ENCODE measurements at regions not wholly inside any gene's neighbourhood (a gene's known extent, or its start where the extent isn't known, plus 50 kb on each side); places are given as distances from the start of the nearest gene placed in this dataset.
A peak's percentile ranks its signal among the peaks of the same experiment; 100 is the strongest.

DNA sequence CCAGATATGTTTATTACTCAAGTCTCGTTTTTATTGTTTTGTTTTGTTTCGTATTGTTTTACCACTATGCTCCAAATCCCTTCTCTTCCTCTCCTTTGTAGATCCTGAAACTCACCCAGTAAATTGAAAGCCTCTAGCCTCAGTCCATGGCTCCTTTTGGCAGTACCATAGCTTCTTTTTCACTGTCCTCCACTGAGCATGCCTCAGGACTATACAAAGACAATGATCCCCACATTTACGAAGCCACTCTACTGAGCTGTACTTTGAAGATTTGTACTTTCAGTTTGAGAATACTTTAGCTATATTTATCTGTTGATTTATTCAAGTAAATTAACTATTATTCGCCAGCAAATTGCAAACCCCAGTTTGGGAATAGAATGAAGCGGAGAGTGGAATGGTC is 159.1 kb upstream of the SLITRK3 start:
- DNase-seq (ENCODE audit: low spot score), result no peak
- no peak for FAIRE-seq

DNA sequence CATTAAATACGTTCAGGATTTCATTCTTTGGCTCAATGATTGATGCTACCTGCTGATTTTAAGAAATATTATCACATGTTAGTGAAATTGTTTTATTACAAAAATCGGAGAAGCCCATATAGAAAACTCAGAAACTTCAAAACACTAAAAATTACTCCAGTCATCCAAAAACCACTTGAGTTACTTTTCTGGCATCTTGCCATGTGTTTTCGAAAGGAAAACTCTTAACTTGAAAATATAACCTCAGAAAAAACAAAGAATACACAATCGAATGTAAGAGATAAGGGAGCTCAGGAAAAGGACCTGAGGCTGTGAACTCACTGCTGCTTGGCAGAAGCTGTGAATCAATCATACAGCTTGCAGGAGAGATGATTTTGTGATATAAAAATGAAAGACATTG is 151.3 kb upstream of the SLITRK3 start:
- DNase-seq (ENCODE audit: low spot score), result no peak
- no peak for FAIRE-seq

DNA sequence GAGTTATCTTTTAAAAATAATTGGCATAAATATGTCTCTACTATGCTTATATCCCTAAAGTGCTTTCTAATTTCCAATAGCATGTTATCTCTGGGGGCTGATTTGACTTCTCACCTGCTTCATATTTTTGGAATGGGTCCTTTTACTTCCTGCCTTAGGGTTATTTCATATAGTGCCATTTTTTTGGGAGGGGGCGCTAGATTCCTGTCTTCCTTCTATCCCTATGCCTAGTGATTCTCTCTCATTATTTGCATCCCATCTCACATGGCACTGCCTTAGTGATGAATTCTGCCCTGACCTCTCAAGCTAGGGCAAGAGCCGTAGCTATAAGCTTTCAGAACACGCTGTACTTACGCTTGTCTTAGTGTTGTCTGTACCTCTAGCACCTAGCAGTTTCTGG is 150.3 kb upstream of the SLITRK3 start:
- no peak for DNase-seq (ENCODE audit: low spot score)
- no peak for FAIRE-seq

DNA sequence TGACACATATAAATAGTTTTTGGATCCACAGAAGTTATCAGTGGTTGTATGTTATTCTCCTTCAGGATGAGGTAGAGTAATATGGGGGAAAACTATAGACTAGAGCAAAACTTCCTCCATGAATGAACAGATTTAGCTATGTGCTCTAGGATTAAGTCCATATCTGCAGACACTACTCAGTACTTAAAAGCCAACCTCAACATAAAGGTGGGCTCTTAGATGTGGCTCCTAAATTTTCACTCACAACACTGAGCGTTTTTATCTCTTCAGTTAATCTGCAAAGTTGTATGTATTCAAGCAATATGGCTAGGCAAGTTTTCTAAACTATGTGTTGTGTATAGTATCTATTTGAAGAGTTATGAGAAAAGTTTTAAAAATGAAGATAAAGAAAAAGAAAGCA is 147.0 kb upstream of the SLITRK3 start:
- DNase-seq (ENCODE audit: low spot score) (no peak), FAIRE-seq (no peak)

DNA sequence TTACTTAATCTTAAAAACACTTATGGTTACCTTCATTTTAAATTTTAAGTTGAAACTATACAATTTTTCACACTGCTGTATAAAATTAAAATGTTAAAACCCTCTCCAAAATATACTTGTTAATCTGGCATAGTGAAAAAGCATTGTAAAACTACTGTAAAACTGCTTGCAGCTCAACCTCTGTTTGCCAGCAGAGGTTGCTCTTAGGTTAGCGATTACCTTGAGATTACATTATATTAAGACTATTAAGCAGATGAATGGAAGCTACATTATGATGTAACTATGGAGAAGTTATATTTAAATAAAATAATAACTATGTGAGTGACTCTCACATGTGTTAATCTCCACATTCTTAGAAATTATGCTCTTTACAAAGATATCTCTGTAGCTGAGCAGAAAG is 143.6 kb upstream of the SLITRK3 start:
- DNase-seq (ENCODE audit: low spot score) (no peak), FAIRE-seq (no peak)

DNA sequence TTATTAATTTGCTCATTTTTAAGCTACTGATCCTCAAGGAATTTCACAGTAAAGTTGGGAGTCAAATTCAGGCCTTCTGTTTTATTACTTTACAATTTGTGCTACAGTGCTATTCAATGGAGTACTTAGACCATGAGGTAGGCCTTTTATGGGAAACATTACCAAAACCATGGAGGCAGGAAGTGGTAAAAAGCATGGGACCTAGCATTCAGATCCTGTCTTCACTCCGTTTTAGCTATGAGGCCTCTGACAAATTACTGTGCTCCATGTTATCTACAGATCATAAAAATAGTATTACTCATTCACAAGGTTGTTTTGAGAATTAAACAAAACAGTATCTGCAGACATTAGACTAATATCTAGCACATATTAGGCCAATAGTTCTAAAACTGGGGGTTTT is 140.6 kb upstream of the SLITRK3 start:
- FAIRE-seq, result no peak
- peak; percentile 5 for DNase-seq (ENCODE audit: low spot score)

Measured in urothelium cell line (cell line).